GM12801 (cell line): ENCODE measurements at regions not wholly inside any gene's neighbourhood (a gene's known extent, or its start where the extent isn't known, plus 50 kb on each side); places are given as distances from the start of the nearest gene placed in this dataset.

ENCODE experiments used
- CTCF ChIP-seq: IDR thresholded peaks from one replicate; pipeline ENCODE4 v1.5.1; 2011; ENCODE audit warnings: control low read depth; ENCODE audit not compliant: insufficient read length; ENCODE audit errors: extremely low read depth

DNA sequence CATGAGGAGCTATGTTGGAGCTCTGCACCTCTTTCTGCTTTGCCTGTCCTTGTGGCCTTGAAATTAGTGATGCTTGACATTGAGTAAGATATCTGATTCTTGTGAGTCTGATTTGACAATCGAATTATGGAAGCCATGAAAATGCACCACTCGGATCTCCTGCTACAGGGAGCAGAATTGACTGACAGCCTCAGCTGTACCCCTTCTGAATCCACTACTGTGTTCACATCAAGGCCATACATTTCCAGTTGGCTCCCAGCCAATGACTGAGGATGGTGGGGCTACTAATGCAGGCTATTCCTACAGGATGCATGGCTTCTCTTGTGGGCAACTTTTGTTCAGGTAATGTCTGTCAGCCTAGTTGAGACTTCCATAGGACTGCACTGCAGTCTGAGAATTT, 321.9 kb downstream of the REEP3 start:
- TF ChIP-seq CTCF, result no peak

GRCh38 chr10:63862860-63863259, 341.7 kb downstream of the REEP3 start:
- no peak for TF ChIP-seq CTCF

DNA sequence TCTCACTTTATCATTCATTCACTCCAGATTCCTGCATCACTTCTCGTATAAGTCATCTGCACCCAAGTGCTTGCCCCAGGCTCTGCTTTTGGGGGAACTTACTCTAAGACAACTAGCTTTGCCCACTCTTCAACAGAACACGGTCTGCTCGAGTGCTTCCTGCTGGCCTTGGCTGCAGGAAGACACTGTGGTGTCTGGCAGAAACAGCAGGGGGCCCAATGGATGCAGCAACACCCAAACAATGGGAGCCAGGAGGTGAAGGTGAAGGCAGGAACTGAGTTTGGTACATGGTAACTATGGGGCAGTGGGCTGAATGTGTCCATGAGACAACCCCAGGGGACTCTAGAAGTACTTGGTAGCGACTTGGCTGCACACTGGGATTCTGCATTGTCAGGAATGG, 344.0 kb downstream of the REEP3 start:
- TF ChIP-seq CTCF, result no peak

DNA sequence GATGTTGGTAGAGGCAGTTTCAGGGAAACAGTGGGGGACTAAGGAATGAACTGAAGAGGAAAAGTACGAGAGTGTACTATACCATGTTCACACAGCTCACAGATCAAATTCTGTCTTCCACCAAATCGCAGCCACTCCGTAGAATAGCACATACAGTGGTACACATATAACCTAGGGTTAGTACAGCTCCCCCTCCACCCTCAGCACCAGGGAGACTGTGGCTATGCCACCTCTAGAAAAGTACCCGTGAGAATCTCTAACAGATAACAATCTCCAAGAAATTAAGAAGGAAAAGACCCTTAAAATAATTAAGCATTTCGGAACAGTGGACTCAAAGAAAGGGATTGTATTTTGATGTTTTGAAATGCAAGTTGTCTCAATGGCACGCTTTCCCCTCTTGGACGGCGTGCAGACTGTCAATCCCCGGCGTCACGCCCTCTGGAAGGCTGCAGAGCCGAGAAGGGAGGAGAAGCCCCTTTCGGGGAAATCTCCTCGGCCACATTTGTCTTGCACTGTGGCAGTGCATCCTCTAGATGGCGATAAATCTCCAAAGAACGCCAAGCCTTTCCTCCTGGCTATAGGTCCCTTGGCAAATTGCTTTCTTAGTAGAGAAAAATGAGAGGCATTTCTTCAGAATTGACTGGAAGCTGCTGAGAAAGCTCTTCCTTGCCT, 345.0 kb downstream of the REEP3 start:
- TF ChIP-seq CTCF, result peak; percentile 67

GRCh38 chr10:63866747-63867140, 345.5 kb downstream of the REEP3 start:
- no peak for TF ChIP-seq CTCF

DNA sequence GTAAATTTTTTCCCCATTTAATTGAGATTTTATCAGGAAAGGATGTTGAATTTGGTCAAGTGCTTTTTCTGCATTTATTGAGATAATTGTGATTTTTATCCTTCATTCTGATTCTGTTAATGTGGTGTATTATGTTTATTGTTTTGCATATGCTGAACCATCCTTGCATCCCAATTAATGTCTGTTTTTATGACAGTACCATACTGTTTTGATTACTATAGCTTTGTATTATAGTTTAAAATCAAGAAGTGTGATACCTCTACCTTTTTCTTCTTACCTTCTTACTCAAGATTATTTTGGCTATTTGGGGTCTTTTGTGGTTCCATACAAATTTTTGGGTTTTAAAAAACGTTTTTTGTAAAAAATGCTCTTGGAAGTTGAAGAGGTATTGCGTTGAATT, 357.2 kb downstream of the REEP3 start:
- TF ChIP-seq CTCF, result no peak

DNA sequence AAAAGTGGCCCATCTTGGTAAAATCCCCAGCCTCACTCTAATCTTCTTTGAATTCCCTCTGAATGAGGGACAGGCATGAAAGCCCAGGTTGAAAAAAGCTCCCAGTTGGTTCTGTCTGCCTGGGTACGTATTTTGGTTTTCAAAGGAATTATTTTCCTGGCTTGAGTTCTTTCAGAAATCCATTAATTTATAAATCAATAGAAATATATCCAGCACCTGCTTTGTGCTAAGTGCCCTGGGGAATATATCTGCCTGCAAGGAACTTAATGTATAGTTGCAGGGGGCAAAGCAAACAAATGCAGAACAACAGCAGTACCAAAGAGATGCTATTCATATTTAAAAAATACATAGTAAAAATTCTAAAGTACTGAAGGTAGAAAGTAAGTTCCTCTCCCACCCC, 362.7 kb downstream of the REEP3 start:
- TF ChIP-seq CTCF, result no peak
